ENCODE measurements at regions not wholly inside any gene's neighbourhood (a gene's known extent, or its start where the extent isn't known, plus 50 kb on each side); places are given as distances from the start of the nearest gene placed in this dataset.

DNA sequence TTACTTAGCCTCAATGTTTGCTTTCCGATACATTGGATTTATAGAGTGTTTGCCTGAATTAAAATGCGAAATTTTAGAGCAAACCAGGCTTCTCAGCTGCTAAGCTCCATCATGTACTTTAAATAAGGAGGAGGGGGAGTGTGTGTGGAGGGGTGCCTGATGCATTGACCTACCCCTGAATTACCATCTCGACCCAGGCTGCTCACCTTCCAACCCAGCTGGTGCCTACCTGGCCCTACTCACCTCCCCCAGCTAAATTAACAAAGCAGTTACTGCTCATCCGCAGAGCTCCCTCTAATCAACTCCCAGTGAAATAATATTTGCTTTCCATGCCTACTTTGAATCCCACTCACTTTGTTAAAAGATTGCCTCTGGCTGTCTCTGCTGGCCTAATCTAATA is 544.5 kb downstream of the MAFB start:
- H3K4me3 ChIP-seq (ENCODE audit: low read length), result no peak overlapping the region
- no peak for DNase-seq (ENCODE audit: low read depth)
- TF ChIP-seq, protein P1, sequence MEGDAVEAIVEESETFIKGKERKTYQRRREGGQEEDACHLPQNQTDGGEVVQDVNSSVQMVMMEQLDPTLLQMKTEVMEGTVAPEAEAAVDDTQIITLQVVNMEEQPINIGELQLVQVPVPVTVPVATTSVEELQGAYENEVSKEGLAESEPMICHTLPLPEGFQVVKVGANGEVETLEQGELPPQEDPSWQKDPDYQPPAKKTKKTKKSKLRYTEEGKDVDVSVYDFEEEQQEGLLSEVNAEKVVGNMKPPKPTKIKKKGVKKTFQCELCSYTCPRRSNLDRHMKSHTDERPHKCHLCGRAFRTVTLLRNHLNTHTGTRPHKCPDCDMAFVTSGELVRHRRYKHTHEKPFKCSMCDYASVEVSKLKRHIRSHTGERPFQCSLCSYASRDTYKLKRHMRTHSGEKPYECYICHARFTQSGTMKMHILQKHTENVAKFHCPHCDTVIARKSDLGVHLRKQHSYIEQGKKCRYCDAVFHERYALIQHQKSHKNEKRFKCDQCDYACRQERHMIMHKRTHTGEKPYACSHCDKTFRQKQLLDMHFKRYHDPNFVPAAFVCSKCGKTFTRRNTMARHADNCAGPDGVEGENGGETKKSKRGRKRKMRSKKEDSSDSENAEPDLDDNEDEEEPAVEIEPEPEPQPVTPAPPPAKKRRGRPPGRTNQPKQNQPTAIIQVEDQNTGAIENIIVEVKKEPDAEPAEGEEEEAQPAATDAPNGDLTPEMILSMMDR (IDR thresholded peaks at IDR 0.05; ENCODE audit: insufficient read depth, low read depth, low read length, missing control alignments), result no peak

DNA sequence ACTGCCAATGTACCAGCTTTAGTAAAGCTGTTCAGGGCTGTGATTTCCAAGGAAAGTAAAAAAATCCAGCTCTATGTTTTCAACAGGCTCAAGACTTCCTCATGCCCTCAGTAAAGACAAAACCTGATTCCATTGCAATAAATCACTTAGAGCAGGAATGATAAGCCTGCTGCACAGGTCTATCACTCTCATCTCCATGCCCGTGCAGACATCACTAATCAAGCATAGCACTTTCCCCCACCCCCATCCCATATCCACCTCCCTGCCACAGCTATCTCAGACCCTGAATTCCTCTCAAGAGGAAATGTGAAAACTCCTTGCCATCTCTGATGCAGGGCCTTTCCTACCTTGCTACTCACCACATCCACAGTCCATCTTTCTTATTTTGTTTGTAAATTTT is 554.9 kb downstream of the MAFB start:
- DNase-seq (ENCODE audit: low read depth), result no peak
- no peak overlapping the region for H3K4me3 ChIP-seq (ENCODE audit: low read length)
- TF ChIP-seq, protein P1 (IDR thresholded peaks at IDR 0.05; ENCODE audit: insufficient read depth, low read depth, low read length, missing control alignments), result no peak

DNA sequence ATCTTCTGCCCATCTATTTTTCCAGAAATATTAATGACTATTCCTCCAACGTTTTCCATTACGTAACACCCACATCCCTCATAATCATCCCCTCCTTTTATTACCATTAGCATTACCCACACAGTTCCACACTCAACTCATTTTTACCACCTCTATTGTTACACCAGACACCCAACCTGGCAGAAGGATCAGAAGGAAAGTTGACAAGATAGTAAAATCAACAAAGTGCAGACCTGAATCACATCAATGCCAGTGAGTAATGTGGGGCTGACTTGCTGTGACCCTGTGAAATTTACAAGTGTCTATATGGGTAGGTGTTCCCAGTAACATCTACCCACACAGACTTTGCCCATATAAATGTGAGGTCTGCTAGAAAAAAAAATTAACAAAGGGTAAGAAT is 568.2 kb downstream of the MAFB start:
- DNase-seq (ENCODE audit: low read depth), result no peak
- TF ChIP-seq, protein P1 (IDR thresholded peaks at IDR 0.05; ENCODE audit: insufficient read depth, low read depth, low read length, missing control alignments), result no peak

DNA sequence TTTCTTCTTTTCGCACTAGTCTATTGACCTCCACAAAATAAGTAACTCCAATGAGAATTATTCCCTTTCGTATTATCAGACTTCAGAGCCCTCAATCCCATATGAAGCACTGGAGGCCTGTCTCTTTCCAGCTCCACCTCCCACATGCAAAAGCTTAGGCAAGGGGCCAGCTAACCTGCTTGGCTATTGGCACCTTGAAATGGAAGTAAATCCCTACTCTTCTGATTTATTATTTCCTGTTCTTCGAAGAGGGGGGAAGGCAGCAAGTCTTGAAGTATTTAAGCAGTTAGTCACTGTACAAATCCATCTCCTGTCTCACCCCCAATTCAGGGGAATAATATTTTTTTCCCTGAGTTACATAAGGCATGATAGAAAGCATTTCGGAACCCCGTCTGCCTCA is 577.8 kb downstream of the MAFB start:
- no peak overlapping the region for H3K4me3 ChIP-seq (ENCODE audit: low read length)
- TF ChIP-seq, protein P1 (IDR thresholded peaks at IDR 0.05; ENCODE audit: insufficient read depth, low read depth, low read length, missing control alignments), result no peak

More for the DNA sequence above, 568.2 kb downstream of the MAFB start:
- no peak overlapping the region for H3K4me3 ChIP-seq (ENCODE audit: low read length)

DNA sequence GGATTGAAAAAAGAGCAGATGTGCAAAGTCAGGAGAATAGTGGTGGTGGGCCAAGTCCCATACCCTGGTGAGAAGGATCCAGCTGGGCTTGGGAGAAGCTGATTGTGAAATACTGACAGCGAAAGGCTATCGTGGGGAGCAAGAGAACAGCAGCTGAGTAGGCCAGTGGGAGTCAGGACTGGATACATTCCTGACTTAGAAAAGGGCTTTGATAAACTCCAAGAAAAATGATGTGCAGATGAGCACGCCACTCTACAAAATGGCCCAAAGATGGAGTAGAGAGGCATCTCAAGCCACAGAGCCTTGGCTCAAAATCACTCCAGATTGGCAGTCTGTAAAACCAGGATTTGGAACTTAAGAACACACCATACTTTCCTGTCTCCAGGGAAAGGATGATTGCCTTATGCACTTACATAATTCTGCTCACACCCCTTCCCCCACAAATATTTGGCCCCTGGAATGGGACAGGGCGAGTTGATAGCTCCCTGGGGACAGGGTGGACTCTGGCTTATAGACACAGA is 578.7 kb downstream of the MAFB start:
- H3K4me3 ChIP-seq (ENCODE audit: low read length), result no peak overlapping the region
- DNase-seq (ENCODE audit: low read depth), result no peak
- TF ChIP-seq, protein P1 (IDR thresholded peaks at IDR 0.05; ENCODE audit: insufficient read depth, low read depth, low read length, missing control alignments), result no peak

More for the DNA sequence above, 577.8 kb downstream of the MAFB start:
- no peak for DNase-seq (ENCODE audit: low read depth)

DNA sequence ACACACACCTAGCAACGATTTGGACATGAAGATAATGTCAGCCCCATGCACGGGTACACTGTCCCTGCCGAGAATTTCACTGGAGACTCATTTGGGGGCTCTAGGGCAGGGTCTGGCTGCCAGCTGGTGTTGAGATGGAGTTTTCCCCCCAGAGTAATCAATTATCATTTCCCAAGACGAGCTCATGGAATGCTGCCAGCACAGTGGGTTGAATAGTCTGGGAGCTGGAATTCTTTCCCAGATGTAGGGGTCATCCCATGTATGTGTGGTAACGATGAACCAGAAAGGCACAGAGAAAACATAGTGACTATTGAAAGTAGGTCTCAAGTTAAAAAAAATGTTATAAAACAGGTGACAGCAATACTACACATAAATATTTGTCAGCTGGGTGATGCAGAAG is 579.9 kb downstream of the MAFB start:
- no peak for DNase-seq (ENCODE audit: low read depth)
- TF ChIP-seq, protein P1 (IDR thresholded peaks at IDR 0.05; ENCODE audit: insufficient read depth, low read depth, low read length, missing control alignments), result no peak
- no peak overlapping the region for H3K4me3 ChIP-seq (ENCODE audit: low read length)

DNA sequence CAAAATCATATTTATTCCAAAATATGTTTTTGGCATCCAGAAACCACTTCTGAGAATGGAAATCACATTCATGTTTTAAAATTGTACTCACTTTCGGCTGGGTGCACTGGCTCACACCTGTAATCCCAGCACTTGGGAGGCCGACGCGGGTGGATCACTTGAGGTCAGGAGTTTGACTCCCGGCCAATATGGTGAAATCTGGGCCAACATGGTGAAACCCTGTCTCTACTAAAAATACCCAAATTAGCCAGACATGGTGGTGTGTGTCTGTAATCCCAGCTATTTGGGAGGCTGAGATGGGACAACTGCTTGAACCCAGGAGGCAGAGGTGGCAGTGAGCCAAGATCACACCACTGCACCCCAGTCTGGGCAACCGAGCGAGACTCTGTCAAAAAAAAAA is 580.7 kb downstream of the MAFB start:
- H3K4me3 ChIP-seq (ENCODE audit: low read length), result no peak overlapping the region
- DNase-seq (ENCODE audit: low read depth), result no peak

More for the DNA sequence above, 580.7 kb downstream of the MAFB start:
- TF ChIP-seq, protein P1 (IDR thresholded peaks at IDR 0.05; ENCODE audit: insufficient read depth, low read depth, low read length, missing control alignments), result no peak

All from epithelial cell of esophagus (primary cell).